Colonic mucosa (tissue), 4 donors: ENCODE measurements at regions not wholly inside any gene's neighbourhood (a gene's known extent, or its start where the extent isn't known, plus 50 kb on each side); places are given as distances from the start of the nearest gene placed in this dataset.

Source experiments
- DNase-seq: peaks from one replicate; pipeline ENCODE4 v3.0.0-alpha.2; 2020
- H3K27ac ChIP-seq: fragments of 200-600 bp; one replicate; pipeline ENCODE4 v1.8.0; 2021
- H3K27me3 ChIP-seq: fragments of 200-600 bp; one replicate; pipeline ENCODE4 v1.8.0; 2021
- H3K36me3 ChIP-seq: fragments of 200-600 bp; one replicate; pipeline ENCODE4 v1.8.0; 2021
- H3K4me1 ChIP-seq: fragments of 200-600 bp; one replicate; pipeline ENCODE4 v1.8.0; 2021; ENCODE audit warnings: mild to moderate bottlenecking
- H3K4me3 ChIP-seq: fragments of 200-600 bp; one replicate; pipeline ENCODE4 v1.8.0; 2021
- H3K9ac ChIP-seq, 2 donors: one replicate each; pipeline ENCODE4 v1.7.0; 2013; ENCODE audit warnings: control low read depth in 2 of 2, low read depth in 2 of 2, low read length in 2 of 2
- H3K9me3 ChIP-seq: fragments of 200-600 bp; one replicate; pipeline ENCODE4 v1.8.0; 2021
- intact Hi-C: fragments of 100-400 bp; cut with DNase I; formaldehyde crosslinking; loops from one replicate; pipeline ENCODE4 v1.14.1; 2022
- TF ChIP-seq, protein P1 (sequence below): fragments of 200-600 bp; IDR thresholded peaks from one replicate; pipeline ENCODE4 v1.8.0; 2022; ENCODE audit warnings: antibody characterized with exemption, mild to moderate bottlenecking
- donor health status: healthy.
- donor health status: DM: no; HTN: no; CAD: no.
- donor health status: DM: no; HTN: no; CAD: no.

DNA sequence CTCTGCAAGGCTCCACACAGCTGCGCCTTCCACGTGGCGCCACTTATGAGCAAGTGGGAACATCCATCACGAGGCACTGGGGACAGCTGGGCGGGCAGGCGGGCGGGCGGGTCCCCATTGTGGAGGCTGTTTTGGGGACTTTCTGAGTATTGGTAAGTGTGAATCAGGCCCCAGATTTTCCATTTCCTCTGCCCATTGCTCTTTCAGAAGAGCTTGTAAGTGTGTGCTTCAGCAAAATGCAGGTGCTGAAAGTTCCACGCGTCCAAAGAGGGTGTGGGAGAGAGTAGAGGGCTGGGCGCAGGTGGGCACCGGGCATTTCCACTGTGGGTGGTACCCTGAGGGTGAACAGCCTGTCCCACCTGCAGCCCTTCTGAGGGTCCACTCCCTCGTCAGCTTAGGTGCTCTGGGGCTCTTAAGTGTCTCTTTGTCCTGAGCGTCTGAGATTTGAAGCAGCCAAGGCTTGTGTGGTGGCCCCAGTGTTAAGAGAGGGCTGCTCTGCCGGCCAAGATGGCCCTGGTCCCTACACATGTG is 177.1 kb downstream of the RPLP1 start:
- DNase-seq: peak; percentile 11
- Histone ChIP-seq H3K27me3 (no peaks in the 10 kb centered on the region), H3K36me3 (no peaks in the 10 kb centered on the region), H3K9me3 (no peaks in the 10 kb centered on the region), H3K4me3 (no peak overlapping the region), H3K27ac (no peak overlapping the region), H3K4me1 (no peaks in the 10 kb centered on the region), H3K9ac (no peak overlapping the region)
- TF ChIP-seq, protein P1, sequence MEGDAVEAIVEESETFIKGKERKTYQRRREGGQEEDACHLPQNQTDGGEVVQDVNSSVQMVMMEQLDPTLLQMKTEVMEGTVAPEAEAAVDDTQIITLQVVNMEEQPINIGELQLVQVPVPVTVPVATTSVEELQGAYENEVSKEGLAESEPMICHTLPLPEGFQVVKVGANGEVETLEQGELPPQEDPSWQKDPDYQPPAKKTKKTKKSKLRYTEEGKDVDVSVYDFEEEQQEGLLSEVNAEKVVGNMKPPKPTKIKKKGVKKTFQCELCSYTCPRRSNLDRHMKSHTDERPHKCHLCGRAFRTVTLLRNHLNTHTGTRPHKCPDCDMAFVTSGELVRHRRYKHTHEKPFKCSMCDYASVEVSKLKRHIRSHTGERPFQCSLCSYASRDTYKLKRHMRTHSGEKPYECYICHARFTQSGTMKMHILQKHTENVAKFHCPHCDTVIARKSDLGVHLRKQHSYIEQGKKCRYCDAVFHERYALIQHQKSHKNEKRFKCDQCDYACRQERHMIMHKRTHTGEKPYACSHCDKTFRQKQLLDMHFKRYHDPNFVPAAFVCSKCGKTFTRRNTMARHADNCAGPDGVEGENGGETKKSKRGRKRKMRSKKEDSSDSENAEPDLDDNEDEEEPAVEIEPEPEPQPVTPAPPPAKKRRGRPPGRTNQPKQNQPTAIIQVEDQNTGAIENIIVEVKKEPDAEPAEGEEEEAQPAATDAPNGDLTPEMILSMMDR: no peak
- intact Hi-C loops: no loop called here

- no peak for DNase-seq
- no peak overlapping the region for H3K9ac ChIP-seq
- TF ChIP-seq, protein P1: no peak
- no peaks in the 10 kb centered on the region for H3K36me3 ChIP-seq
- intact Hi-C loops: no loop called here
- H3K27ac ChIP-seq: no peak overlapping the region
- no peak overlapping the region for H3K4me3 ChIP-seq
- no peaks in the 10 kb centered on the region for H3K4me1 ChIP-seq
- H3K9me3 ChIP-seq: no peaks in the 10 kb centered on the region
- H3K27me3 ChIP-seq: no peaks in the 10 kb centered on the region
These were observed 178.4 kb downstream of the RPLP1 start for GRCh38 chr15:69631005-69631404.

DNA sequence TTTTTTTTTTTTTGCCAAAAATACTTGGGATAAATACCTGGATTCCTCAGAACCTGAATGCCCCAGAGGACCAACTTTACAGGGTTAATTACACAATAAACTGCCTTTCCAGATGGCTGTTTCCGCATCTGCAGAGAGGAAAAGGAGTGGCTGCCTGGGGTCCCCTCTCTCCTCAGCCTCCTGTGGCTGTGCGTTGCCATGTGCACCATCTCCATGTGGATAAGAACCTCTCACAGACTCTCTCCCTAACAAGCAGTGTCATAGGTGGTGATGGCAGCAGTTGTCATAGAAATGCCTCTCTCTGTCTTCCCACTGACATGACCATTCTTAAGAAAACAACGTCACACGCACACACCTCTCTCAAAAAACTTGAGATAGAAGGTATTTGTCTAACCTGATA is 179.4 kb downstream of the RPLP1 start:
- intact Hi-C loops: no loop called here
- no peak overlapping the region for H3K9ac ChIP-seq
- H3K36me3 ChIP-seq: no peaks in the 10 kb centered on the region
- H3K4me3 ChIP-seq: no peak overlapping the region
- no peak for DNase-seq
- TF ChIP-seq, protein P1: no peak
- no peaks in the 10 kb centered on the region for H3K4me1 ChIP-seq
- H3K27ac ChIP-seq: no peak overlapping the region
- no peaks in the 10 kb centered on the region for H3K27me3 ChIP-seq
- H3K9me3 ChIP-seq: no peaks in the 10 kb centered on the region

GRCh38 chr15:69634860-69635259 is 182.2 kb downstream of the RPLP1 start:
- no peaks in the 10 kb centered on the region for H3K9me3 ChIP-seq
- H3K4me1 ChIP-seq: no peaks in the 10 kb centered on the region
- TF ChIP-seq, protein P1: no peak

DNA sequence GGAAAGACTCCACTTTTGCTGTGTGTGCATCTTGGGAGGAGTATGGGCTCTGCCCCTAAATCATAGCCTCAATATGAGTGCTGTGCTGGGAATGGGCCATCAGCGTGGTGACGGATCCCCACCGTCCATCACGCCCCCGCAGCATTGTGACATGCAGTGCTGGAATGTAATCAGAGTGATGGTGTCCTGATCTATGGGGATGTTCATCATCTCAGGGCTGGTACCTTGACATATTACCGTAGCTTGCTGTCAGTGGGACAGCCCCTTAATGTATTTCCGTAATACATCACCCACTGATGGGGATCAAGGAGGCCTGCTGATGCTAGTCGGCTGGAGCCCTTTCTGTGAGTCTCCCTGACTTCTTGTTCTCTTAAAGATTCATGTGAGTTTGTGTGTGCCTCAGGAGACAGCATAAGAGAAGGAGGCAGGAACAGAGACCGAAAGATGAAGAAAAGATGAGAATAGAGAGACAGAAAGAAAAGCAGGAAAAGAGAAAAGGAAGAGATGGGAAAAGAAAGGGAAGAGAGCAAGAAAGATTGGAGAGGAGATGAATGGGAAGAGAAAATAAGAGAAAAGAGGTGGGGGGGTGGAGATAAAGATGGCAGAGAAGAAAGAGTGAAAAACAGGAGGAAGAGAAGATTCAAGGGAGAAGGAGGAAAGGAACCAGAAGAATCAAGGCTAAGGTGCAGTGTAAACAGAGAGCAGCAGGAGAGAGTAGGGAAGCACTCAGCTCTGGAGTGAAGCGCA is 183.7 kb downstream of the RPLP1 start:
- Histone ChIP-seq H3K27ac (no peak overlapping the region), H3K36me3 (no peaks in the 10 kb centered on the region), H3K27me3 (no peaks in the 10 kb centered on the region), H3K9me3 (no peaks in the 10 kb centered on the region), H3K9ac (no peak overlapping the region), H3K4me1 (no peaks in the 10 kb centered on the region), H3K4me3 (no peak overlapping the region)
- TF ChIP-seq, protein P1: no peak
- intact Hi-C loops: no loop called here
- DNase-seq: no peak

More at GRCh38 chr15:69634860-69635259, 182.2 kb downstream of the RPLP1 start:
- no peak for DNase-seq
- Histone ChIP-seq H3K27ac (no peak overlapping the region), H3K27me3 (no peaks in the 10 kb centered on the region), H3K4me3 (no peak overlapping the region), H3K9ac (no peak overlapping the region), H3K36me3 (no peaks in the 10 kb centered on the region)
- intact Hi-C loops: no loop called here
